ENCODE measurements at regions not wholly inside any gene's neighbourhood (a gene's known extent, or its start where the extent isn't known, plus 50 kb on each side); places are given as distances from the start of the nearest gene placed in this dataset.

DNA sequence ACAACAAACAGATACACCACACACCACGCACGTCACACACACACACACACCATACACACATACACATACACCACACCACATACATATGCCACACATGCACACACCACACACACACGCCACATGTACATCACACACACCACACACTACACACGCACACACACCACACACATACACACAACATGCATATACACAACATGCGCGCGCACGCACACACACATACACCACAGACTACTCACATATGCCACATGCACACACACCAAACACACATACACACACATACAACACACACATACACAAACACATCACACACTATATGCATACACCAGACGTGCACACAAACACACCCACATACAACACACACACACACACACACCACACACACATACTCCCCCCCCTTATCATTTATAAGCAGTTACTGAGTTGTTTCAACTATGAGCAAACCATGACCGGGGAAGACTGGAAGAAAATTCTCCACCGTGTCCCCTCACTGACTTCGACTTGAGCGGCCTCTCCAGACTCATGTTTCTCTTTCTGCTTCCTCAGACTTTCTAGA is 126.7 kb upstream of the IQSEC1 start:
- DNase-seq (ENCODE audit: low spot score in 2 of 2), result no peak
- WGBS, 2 donors, result 84 to 89% methylated on average over 13 of the region's 13 CpGs
- no peaks in the 10 kb centered on the region for H3K36me3 ChIP-seq
- H3K27ac ChIP-seq, result no peak overlapping the region
- no peaks in the 10 kb centered on the region for H3K9me3 ChIP-seq
- peaks cover 0 to 14% of the 10 kb centered on the region in 2 donors for H3K27me3 ChIP-seq
- TF ChIP-seq POLR2A (IDR thresholded peaks at IDR 0.05) (no peak), EP300 (IDR thresholded peaks at IDR 0.05) (no peak)
- TF ChIP-seq, protein P1, sequence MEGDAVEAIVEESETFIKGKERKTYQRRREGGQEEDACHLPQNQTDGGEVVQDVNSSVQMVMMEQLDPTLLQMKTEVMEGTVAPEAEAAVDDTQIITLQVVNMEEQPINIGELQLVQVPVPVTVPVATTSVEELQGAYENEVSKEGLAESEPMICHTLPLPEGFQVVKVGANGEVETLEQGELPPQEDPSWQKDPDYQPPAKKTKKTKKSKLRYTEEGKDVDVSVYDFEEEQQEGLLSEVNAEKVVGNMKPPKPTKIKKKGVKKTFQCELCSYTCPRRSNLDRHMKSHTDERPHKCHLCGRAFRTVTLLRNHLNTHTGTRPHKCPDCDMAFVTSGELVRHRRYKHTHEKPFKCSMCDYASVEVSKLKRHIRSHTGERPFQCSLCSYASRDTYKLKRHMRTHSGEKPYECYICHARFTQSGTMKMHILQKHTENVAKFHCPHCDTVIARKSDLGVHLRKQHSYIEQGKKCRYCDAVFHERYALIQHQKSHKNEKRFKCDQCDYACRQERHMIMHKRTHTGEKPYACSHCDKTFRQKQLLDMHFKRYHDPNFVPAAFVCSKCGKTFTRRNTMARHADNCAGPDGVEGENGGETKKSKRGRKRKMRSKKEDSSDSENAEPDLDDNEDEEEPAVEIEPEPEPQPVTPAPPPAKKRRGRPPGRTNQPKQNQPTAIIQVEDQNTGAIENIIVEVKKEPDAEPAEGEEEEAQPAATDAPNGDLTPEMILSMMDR (IDR thresholded peaks at IDR 0.05), result no peak
- H3K4me3 ChIP-seq, result no peak overlapping the region
- H3K4me1 ChIP-seq, result peaks cover 0 to 4% (median 0%) of the 10 kb centered on the region in 4 donors

DNA sequence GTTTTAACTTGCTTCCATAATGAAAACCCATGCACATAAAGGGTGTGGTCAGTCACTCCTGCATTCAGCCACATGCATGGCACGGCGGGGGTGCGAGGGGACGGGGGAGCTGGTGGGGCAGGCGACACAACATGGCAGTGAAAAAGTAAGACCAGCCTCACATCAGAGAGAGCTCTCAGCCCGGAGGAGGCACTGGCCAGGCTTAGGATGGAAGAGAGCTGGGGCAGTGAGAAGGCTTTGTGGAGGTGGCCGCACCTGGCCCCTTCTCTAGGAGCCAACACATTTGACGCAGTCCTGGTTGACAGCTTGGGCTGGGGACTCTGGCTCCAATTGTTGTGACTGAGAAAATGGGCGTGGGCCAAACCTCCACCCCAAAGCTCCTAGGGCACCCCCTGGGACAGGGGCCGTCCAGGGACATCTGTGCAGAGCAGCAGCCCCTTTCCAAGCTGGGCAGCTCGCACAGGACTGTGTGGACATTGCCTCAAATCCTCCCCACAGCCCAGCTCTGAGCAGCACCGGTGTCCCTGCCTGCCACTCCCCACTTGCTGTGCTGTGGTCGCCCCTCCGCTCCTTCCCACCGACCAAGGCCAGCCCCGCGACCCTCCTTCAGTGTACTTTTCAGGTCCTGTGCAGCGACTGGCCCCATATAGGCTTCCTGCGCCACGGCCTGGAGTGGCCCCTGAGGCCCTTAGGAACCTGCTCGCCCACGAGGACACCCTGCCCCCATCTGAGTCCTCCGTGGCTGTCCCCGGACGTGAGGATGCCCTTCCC is 126.0 kb upstream of the IQSEC1 start:
- H3K36me3 ChIP-seq, result no peaks in the 10 kb centered on the region
- H3K4me3 ChIP-seq, result no peak overlapping the region
- H3K27me3 ChIP-seq, result peaks cover 0 to 8% of the 10 kb centered on the region in 2 donors
- TF ChIP-seq EP300 (IDR thresholded peaks at IDR 0.05) (no peak), POLR2A (IDR thresholded peaks at IDR 0.05) (no peak)
- TF ChIP-seq, protein P1 (IDR thresholded peaks at IDR 0.05), result no peak
- DNase-seq (ENCODE audit: low spot score in 2 of 2), result no peak
- H3K4me1 ChIP-seq, result peaks cover 0 to 1% (median 0%) of the 10 kb centered on the region in 4 donors
- H3K27ac ChIP-seq, result no peak overlapping the region
- H3K9me3 ChIP-seq, result no peaks in the 10 kb centered on the region
- 72 to 78% methylated on average over 24 to 25 of the region's 25 CpGs for WGBS, 2 donors

DNA sequence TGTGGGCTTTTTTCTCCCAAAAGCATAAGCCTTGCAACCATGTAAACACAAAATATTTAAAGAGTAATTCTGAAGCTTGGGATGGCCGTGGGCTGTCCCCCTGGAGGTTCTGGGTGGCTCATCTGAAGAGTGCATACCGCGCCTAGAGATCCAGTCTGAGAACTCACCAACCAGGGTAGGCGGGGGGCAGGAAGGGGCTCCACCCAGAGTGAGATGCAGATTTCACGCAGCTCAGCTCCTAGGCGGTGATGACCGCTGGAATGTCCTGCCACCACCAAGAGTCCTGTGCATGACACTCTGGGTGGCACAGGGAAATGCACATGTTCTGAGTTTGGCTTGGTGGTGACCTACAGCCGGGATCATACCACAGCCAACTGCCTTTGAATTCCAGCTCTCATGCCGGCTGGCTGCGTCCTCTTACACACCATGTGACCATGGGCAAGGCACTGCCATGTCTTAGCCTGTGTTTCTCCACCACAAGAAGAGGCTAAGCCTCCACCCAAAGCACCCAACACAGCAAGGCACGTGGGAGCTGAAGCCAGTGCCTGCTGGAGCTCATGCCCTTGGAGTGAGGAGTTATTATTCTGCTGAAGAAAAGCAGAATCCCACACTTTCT is 125.1 kb upstream of the IQSEC1 start:
- no peaks in the 10 kb centered on the region for H3K36me3 ChIP-seq
- WGBS, 2 donors, result 88 to 92% methylated on average over 11 of the region's 11 CpGs
- peaks cover 0 to 8% of the 10 kb centered on the region in 2 donors for H3K27me3 ChIP-seq
- H3K4me3 ChIP-seq, result no peak overlapping the region
- no peak overlapping the region for H3K27ac ChIP-seq
- no peak for DNase-seq (ENCODE audit: low spot score in 2 of 2)
- H3K9me3 ChIP-seq, result no peaks in the 10 kb centered on the region
- H3K4me1 ChIP-seq, result no peaks in the 10 kb centered on the region
- TF ChIP-seq POLR2A (IDR thresholded peaks at IDR 0.05) (no peak), EP300 (IDR thresholded peaks at IDR 0.05) (no peak)
- TF ChIP-seq, protein P1 (IDR thresholded peaks at IDR 0.05), result no peak

DNA sequence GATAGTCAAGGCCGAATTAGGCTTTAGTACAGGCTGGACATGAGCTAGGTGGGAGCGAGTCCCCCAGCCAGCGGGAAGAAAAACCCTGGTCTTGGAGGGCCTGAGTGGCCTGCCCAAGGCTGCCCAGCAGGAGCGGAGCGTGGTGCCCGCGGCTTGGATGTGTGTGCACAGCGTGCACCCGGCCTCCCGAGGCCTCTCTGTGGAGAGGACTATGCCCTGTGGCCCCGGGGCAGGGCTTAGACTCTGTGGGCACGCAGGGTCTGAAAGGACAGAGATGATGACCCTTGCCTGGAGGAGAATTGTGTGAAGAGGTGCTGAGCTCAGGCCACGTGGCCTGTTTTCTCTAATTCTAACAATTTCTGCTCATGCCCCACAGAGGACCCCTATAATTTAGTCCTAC is 124.6 kb upstream of the IQSEC1 start:
- Histone ChIP-seq H3K4me1 (no peaks in the 10 kb centered on the region), H3K4me3 (no peak overlapping the region), H3K9me3 (no peaks in the 10 kb centered on the region), H3K27ac (no peak overlapping the region), H3K27me3 (peaks cover 0 to 8% of the 10 kb centered on the region in 2 donors), H3K36me3 (no peaks in the 10 kb centered on the region)
- TF ChIP-seq, protein P1 (IDR thresholded peaks at IDR 0.05), result no peak
- no peak for TF ChIP-seq EP300 (IDR thresholded peaks at IDR 0.05)
- TF ChIP-seq POLR2A (IDR thresholded peaks at IDR 0.05), result no peak
- no peak for DNase-seq (ENCODE audit: low spot score in 2 of 2)
- 80 to 82% methylated on average over 8 to 12 of the region's 13 CpGs for WGBS, 2 donors

DNA sequence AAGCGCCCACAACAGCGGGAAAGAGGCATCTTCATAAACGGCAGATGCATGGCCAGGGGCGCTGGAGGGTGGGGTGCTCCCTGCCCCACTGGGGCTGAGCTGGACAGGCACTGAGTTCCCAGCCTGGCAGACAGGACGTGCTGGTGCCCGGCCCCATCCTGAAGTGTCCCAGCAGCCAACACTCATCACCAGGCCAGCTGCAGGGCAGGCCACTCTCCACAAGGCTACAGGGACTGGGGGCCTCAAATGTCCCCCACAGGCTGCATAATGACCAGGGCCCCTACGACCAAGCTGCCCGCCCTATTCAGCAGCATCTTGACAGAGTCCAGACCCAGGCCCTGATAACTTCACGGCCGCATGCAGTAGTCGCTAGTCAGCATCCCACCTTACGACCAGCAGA is 124.1 kb upstream of the IQSEC1 start:
- H3K36me3 ChIP-seq, result no peaks in the 10 kb centered on the region
- peaks cover 0 to 8% of the 10 kb centered on the region in 2 donors for H3K27me3 ChIP-seq
- DNase-seq (ENCODE audit: low spot score in 2 of 2), result no peak
- 90 to 91% methylated on average over 10 to 12 of the region's 12 CpGs for WGBS, 2 donors
- H3K4me1 ChIP-seq, result no peaks in the 10 kb centered on the region
- H3K27ac ChIP-seq, result no peak overlapping the region
- H3K4me3 ChIP-seq, result no peak overlapping the region
- no peaks in the 10 kb centered on the region for H3K9me3 ChIP-seq
- TF ChIP-seq POLR2A (IDR thresholded peaks at IDR 0.05), result no peak
